DMS79 (cell line): ENCODE measurements at regions not wholly inside any gene's neighbourhood (a gene's known extent, or its start where the extent isn't known, plus 50 kb on each side); places are given as distances from the start of the nearest gene placed in this dataset.

ENCODE experiments used
- DNase-seq: peaks from one replicate; lab custom pipeline; 2025; lab: John Stamatoyannopoulos, UW

GRCh38 chr1:55416164-55416842 is 201.1 kb upstream of the USP24 start:
- no peak for DNase-seq

GRCh38 chr1:55413286-55413685 is 198.1 kb upstream of the USP24 start:
- no peak for DNase-seq

- DNase-seq = no peak
Observed at GRCh38 chr1:55412060-55412459, 196.9 kb upstream of the USP24 start.

GRCh38 chr1:55402671-55403464 is 187.7 kb upstream of the USP24 start:
- no peak for DNase-seq

- no peak for DNase-seq
Observed at GRCh38 chr1:55402142-55402541, 187.0 kb upstream of the USP24 start.

GRCh38 chr1:55400508-55400907 is 185.3 kb upstream of the USP24 start:
- DNase-seq = no peak

GRCh38 chr1:55399346-55399745 is 184.2 kb upstream of the USP24 start:
- DNase-seq = no peak

GRCh38 chr1:55396381-55396891 is 181.3 kb upstream of the USP24 start:
- DNase-seq = no peak

GRCh38 chr1:55388960-55389359 is 173.8 kb upstream of the USP24 start:
- DNase-seq = no peak

GRCh38 chr1:55387145-55387544 is 172.0 kb upstream of the USP24 start:
- no peak for DNase-seq

- DNase-seq = no peak
Observed at GRCh38 chr1:55386456-55386855, 171.3 kb upstream of the USP24 start.

GRCh38 chr1:55385402-55386018 is 170.3 kb upstream of the USP24 start:
- no peak for DNase-seq

GRCh38 chr1:55384637-55385036 is 169.5 kb upstream of the USP24 start:
- DNase-seq = peak; percentile 56

- no peak for DNase-seq
Observed at GRCh38 chr1:55382806-55383305, 167.7 kb upstream of the USP24 start.

GRCh38 chr1:55381983-55382382 is 166.8 kb upstream of the USP24 start:
- DNase-seq = no peak

GRCh38 chr1:55381491-55381890 is 166.3 kb upstream of the USP24 start:
- DNase-seq = no peak

GRCh38 chr1:55380355-55380970 is 165.3 kb upstream of the USP24 start:
- DNase-seq = no peak

- no peak for DNase-seq
Observed at GRCh38 chr1:55378582-55378981, 163.4 kb upstream of the USP24 start.

- DNase-seq = no peak
Observed at GRCh38 chr1:55376897-55377296, 161.7 kb upstream of the USP24 start.

- no peak for DNase-seq
Observed at GRCh38 chr1:55375617-55376258, 160.6 kb upstream of the USP24 start.

GRCh38 chr1:55374801-55375616 is 159.8 kb upstream of the USP24 start:
- DNase-seq = no peak
